ENCODE measurements at regions not wholly inside any gene's neighbourhood (a gene's known extent, or its start where the extent isn't known, plus 50 kb on each side); places are given as distances from the start of the nearest gene placed in this dataset.

- 100% methylated on average over 1 of the region's 3 CpGs for WGBS (ENCODE audit: insufficient coverage)
- H3K9ac ChIP-seq (ENCODE audit: low read length) = no peak overlapping the region
- Mint-ChIP-seq H3K4me3 (no peak overlapping the region), H3K27me3 (no peaks in the 10 kb centered on the region), H3K27ac (peak overlapping the region; percentile 54), H3K4me1 (peaks cover 41% of the 10 kb centered on the region), H3K9me3 (ENCODE audit: insufficient read depth) (no peaks in the 10 kb centered on the region)
- ChIA-PET POLR2A (no interaction called here), CTCF (no interaction called here)
- H3K9me3 ChIP-seq (ENCODE audit: control extremely low read depth in 1 of 3, control insufficient read depth in 2 of 3, insufficient read depth in 1 of 3, low read length in 2 of 3) = no peaks in the 10 kb centered on the region
- no peaks in the 10 kb centered on the region for H3K79me2 ChIP-seq (ENCODE audit: control insufficient read depth, insufficient read depth, low read length)
- TF ChIP-seq CTCF (IDR thresholded peaks at IDR 0.05) (no peak), EZH2 (IDR thresholded peaks at IDR 0.05; ENCODE audit: borderline replicate concordance, insufficient read depth, low read depth, low read length, poor library complexity, severe bottlenecking) (no peak)
- H2AFZ ChIP-seq (ENCODE audit: insufficient read depth, low read depth, low read length, poor library complexity, severe bottlenecking) = no peak overlapping the region
- intact Hi-C loops (cut with micrococcal nuclease) = loop anchor here (5.0 kb wide), 2 partner anchors 156 to 426 kb away; partner anchors contain the start of gene ANO10
- H3K36me3 ChIP-seq (replicated peaks in 1 of 2; ENCODE audit: control extremely low read depth in 1 of 2, control insufficient read depth in 1 of 2, extremely low read depth in 1 of 2, insufficient read depth in 2 of 2, low read length in 1 of 2) = no peaks in the 10 kb centered on the region
- H4K20me1 ChIP-seq (ENCODE audit: control insufficient read depth, insufficient read depth, low read length, poor library complexity, severe bottlenecking) = no peaks in the 10 kb centered on the region
- ATAC-seq (ENCODE audit: low read depth) = no peak
- H3K4me2 ChIP-seq (replicated peaks; ENCODE audit: low read depth, low read length, poor library complexity, severe bottlenecking) = peak overlapping the region; percentile 0
- H3K27ac ChIP-seq (ENCODE audit: low read length in 2 of 2) = no peak overlapping the region
- no peak for DNase-seq
- H3K4me1 ChIP-seq (ENCODE audit: control insufficient read depth in 2 of 2, insufficient read depth in 2 of 2, low read length in 2 of 2) = peaks cover 34 to 45% of the 10 kb centered on the region in 2 donors
- no peaks in the 10 kb centered on the region for H3K27me3 ChIP-seq (replicated peaks in 1 of 4; ENCODE audit: control extremely low read depth in 1 of 4, control insufficient read depth in 3 of 4, insufficient read depth in 4 of 4, low read length in 3 of 4)
- no peak overlapping the region for H3K4me3 ChIP-seq (ENCODE audit: control extremely low read depth in 1 of 5, extremely low read depth in 1 of 5, insufficient read depth in 1 of 5, low read depth in 2 of 5, low read length in 4 of 5)
Observed at GRCh38 chr3:44048196-44048924, 193.3 kb upstream of the TOPAZ1 start.

GRCh38 chr3:44048949-44049348 lies 192.7 kb upstream of the TOPAZ1 start:
- WGBS (ENCODE audit: insufficient coverage) = no CpG with 5 or more reads among the region's 2 CpGs
- H3K4me2 ChIP-seq (replicated peaks; ENCODE audit: low read depth, low read length, poor library complexity, severe bottlenecking) = peak overlapping the region; percentile 0
- no peak for DNase-seq
- no peaks in the 10 kb centered on the region for H3K9me3 ChIP-seq (ENCODE audit: control extremely low read depth in 1 of 3, control insufficient read depth in 2 of 3, insufficient read depth in 1 of 3, low read length in 2 of 3)
- intact Hi-C loops (cut with micrococcal nuclease) = loop anchor here (5.0 kb wide), 2 partner anchors 157 to 427 kb away; partner anchors contain the start of gene ANO10
- H3K4me3 ChIP-seq (ENCODE audit: control extremely low read depth in 1 of 5, extremely low read depth in 1 of 5, insufficient read depth in 1 of 5, low read depth in 2 of 5, low read length in 4 of 5) = no peak overlapping the region
- no peak overlapping the region for H3K9ac ChIP-seq (ENCODE audit: low read length)
- CTCF ChIA-PET = no interaction called here
- H3K36me3 ChIP-seq (replicated peaks in 1 of 2; ENCODE audit: control extremely low read depth in 1 of 2, control insufficient read depth in 1 of 2, extremely low read depth in 1 of 2, insufficient read depth in 2 of 2, low read length in 1 of 2) = no peaks in the 10 kb centered on the region
- H3K27me3 ChIP-seq (replicated peaks in 1 of 4; ENCODE audit: control extremely low read depth in 1 of 4, control insufficient read depth in 3 of 4, insufficient read depth in 4 of 4, low read length in 3 of 4) = no peaks in the 10 kb centered on the region
- Mint-ChIP-seq H3K27me3 (no peaks in the 10 kb centered on the region), H3K27ac (peak overlapping the region; percentile 54), H3K4me1 (peaks cover 36% of the 10 kb centered on the region), H3K9me3 (ENCODE audit: insufficient read depth) (no peaks in the 10 kb centered on the region), H3K4me3 (no peak overlapping the region)
- H3K27ac ChIP-seq (ENCODE audit: low read length in 2 of 2) = no peak overlapping the region
- no peak overlapping the region for H2AFZ ChIP-seq (ENCODE audit: insufficient read depth, low read depth, low read length, poor library complexity, severe bottlenecking)
- POLR2A ChIA-PET = no interaction called here
- no peak for ATAC-seq (ENCODE audit: low read depth)
- H3K4me1 ChIP-seq (ENCODE audit: control insufficient read depth in 2 of 2, insufficient read depth in 2 of 2, low read length in 2 of 2) = peaks cover 34 to 39% of the 10 kb centered on the region in 2 donors
- H3K79me2 ChIP-seq (ENCODE audit: control insufficient read depth, insufficient read depth, low read length) = no peaks in the 10 kb centered on the region
- no peaks in the 10 kb centered on the region for H4K20me1 ChIP-seq (ENCODE audit: control insufficient read depth, insufficient read depth, low read length, poor library complexity, severe bottlenecking)
- TF ChIP-seq EZH2 (IDR thresholded peaks at IDR 0.05; ENCODE audit: borderline replicate concordance, insufficient read depth, low read depth, low read length, poor library complexity, severe bottlenecking) (no peak), CTCF (IDR thresholded peaks at IDR 0.05) (no peak)
